Stimulated activated CD4-positive, alpha-beta T cell treated with anti-CD3 and anti-CD28 coated beads, Interleukin-15, amount 100 ng/mL, for 48 hours (primary cell): ENCODE measurements at regions not wholly inside any gene's neighbourhood (a gene's known extent, or its start where the extent isn't known, plus 50 kb on each side); places are given as distances from the start of the nearest gene placed in this dataset.
"Not testable (repeated sequence)": the region's sequence is repeated elsewhere in the genome, so short reads cannot be mapped to it uniquely, and the experiment has no call there.

Experiments used
- DNase-seq, 2 donors: peaks; one replicate each; pipeline ENCODE4 v3.0.0-alpha.2; 2020; ENCODE audit warnings: low read depth in 2 of 2

DNA sequence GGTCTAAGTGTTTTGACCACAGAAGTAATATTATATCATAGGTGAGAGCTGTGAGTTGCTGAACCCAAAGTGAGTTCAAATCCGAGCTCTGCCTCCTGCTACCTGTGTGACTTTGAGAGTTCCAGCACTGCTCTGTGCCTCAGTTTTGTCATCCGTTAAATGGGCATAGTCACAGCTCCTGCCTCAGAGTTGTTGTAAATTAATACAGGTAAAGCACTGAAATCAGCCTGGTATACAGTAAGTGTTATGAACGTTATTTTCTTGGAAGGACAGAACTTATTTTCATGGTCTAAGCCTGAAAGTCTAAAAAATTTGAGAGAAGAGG is 65.4 kb upstream of the ZNF195 start:
- DNase-seq: not testable (repeated sequence)

DNA sequence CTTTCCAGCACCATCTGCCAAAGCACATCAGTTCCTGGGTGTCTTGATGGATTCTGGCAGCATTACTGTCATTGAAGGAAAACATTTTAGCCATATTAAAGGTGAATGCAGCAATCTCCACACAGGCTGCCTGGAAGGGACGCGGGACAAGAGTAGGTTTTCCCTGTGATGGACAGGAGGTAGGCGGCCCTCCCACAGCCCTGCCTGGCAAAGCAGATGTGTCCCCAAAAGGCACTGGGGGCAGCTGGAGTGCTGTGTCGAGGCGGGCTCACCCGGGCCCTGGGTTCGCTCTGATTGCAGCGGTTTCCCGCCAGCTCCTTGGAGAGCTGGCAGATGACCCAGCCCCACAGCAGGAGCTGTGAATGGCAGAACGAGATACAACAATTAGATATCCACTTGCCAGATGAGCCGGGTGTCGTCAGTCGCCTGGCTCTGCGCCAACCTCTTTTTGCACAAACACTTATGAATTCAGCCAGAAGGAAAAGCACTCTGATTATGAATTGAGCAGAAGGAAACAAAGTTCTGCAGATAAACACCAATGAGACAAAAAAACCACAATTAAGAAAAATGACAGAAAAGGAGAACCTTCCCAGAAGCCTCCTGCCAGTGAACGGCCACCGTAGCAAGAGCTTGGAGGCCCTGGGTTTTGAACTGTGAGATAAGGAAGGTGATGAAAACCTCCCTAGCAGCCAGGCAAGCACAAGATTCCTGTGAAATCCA is 64.9 kb upstream of the ZNF195 start:
- not testable (repeated sequence) for DNase-seq

DNA sequence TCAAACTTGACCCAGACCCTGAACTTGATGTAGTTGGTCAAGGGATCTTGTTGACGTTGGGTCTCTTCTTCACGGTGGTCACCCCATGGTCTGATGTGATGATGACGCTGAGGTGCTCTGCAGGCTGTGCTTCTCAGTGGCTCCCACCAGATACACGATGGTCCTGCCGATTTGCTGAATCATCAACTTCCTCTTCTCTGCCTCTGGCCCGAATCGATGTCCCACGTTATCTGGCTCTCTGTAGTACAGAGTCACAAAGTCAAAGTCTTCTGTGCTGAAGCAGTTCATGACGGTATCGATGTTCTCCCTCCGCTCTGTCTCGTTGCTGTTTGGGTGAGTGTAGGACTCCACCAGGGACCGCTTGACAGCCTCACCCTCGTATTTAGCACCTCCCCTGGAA is 58.5 kb upstream of the ZNF195 start:
- not testable (repeated sequence) for DNase-seq

GRCh38 chr11:3434976-3435375 is 56.0 kb upstream of the ZNF195 start:
- DNase-seq: no peak

DNA sequence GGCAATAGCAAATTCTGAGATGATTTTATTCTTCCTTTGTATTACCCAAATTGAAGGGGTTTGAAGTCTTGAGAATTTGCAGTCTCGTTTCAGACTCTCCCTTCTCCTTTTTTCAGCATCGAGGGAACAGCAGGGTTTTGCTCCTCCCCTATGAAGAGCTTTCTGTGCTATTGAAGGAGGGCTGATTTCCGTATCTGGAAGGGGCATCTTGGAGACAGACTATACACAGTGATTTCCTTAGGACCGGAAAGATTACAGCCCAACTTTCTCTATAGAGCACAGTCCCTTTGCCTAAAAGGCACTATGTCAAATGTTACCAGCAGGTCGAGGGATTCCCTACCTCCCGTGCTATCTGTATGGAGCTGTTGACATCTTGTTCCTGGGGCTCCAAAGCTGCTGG is 50.2 kb upstream of the ZNF195 start:
- DNase-seq: not testable (repeated sequence)
